GM18951 (cell line): ENCODE measurements at regions not wholly inside any gene's neighbourhood (a gene's known extent, or its start where the extent isn't known, plus 50 kb on each side); places are given as distances from the start of the nearest gene placed in this dataset.

Experiments used
- POLR2A ChIP-seq: IDR thresholded peaks from 4 replicates; pipeline ENCODE4 v1.6.1; 2011; ENCODE audit warnings: mild to moderate bottlenecking; ENCODE audit not compliant: insufficient read length, insufficient read depth; ENCODE audit errors: extremely low read depth
- in situ Hi-C: fragments of 300-500 bp; cut with MboI; formaldehyde crosslinking; loops from one replicate; pipeline ENCODE4 v1.12.0; 2022; ENCODE audit warnings: low sequenced_read_pairs, mixed read lengths, inconsistent platforms; ENCODE audit not compliant: unreplicated experiment

DNA sequence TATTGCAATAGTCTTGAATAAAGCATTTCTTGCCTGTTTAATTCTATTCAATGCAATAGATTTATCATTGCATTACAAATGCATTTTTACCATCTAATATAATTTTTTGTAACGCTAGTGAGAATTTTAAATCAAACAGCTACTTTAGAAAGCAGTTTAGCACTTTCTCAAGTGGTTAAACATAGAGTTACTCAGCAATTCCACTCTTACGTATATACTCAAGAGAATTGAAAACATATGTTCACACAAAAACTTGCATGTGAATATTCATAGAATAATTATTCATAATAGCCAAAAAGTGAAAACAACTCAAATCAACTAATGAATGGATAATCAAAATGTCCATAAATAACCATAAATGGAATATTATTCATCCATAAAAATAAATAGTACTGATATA is 244.7 kb downstream of the TMEM167A start:
- no peak for TF ChIP-seq POLR2A
- in situ Hi-C loops = no loop called here

DNA sequence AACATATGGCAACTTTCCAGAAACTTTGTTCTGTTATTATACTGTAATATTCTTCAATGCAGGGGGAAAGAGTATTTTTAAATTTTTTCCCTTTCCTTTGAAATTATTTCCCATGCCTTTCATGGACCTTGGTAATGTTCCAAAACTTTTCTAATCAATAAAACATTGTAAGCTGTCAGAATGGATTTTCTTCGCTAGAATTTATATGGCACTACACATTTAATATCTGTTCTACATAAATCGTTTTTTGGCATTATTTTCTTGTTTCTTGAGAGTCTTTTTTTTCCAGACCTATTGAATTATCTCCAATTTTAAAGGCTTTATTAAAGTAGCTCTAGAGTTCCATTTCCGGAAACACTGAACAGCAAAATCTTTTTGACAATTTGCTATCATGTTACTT is 249.0 kb downstream of the TMEM167A start:
- in situ Hi-C loops = no loop called here
- no peak for TF ChIP-seq POLR2A

DNA sequence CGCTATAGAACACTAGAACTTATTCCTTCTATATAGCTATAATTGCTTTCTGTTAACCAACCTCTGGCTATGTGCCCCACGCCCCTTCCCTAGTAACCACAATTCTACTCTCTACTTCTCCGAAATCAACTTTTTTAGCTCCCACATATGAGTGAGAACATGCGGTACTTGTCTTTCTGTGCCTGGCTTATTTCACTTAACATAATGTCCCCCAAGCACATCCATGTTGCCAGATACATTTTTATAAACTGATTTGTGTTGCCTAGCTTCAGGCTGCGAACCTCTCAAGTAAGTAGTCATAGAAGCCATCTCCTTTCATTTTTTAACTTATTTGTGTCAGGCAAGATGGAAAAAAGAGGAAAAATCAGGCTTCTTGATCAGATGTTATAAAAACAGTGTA is 249.5 kb downstream of the TMEM167A start:
- no peak for TF ChIP-seq POLR2A
- in situ Hi-C loops = no loop called here

DNA sequence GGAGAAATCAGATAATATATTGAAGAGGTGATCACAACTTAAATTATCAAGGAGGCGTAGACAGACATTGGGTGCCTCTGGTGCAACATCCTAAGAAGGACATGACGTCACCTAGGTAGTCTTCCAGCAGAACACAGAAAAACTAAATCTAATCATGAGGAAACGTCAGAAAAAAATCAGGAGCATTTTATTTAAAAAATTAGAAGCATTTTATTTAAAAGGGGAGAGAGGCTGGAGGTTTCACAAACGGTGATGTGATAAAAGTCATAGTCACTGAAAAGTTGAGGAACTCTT is 254.6 kb downstream of the TMEM167A start:
- in situ Hi-C loops = no loop called here
- TF ChIP-seq POLR2A = no peak

DNA sequence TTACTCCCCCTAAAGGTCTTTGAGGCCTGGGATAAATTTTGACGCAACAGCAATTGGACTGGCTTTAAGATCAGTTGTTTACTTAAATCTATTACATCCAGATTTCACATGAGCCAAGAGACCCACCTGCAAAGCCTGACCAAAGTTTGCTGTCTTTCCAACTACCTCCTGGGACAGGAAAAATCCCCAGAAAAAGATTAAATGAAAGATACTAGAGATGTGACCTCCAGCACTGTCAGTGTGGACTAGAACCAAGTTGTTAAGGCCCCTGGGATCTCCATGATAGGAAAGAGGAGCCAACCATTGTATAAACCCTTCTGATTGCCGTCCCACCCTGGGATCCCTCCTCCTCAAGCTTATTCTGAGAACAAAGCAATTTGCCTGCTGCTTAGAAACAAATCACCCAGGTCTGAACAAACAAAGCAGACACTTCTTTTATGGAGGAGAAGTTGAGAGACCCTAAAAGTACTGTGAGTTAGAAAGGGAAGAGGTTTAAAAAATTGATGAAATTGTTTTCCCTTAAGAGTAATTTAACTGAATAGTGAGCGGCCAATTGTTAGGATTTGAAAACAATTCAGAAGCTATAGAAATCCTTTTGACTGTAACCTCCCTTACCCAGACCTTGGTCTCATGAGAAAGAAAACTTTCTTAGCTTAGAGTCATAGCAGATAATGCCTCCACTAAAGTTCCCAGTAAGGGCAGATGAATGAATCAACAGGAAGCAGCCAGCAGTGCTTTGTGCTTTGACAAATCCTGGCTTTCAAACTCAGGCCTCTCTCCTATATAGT is 255.2 kb downstream of the TMEM167A start:
- in situ Hi-C loops = no loop called here
- no peak for TF ChIP-seq POLR2A

DNA sequence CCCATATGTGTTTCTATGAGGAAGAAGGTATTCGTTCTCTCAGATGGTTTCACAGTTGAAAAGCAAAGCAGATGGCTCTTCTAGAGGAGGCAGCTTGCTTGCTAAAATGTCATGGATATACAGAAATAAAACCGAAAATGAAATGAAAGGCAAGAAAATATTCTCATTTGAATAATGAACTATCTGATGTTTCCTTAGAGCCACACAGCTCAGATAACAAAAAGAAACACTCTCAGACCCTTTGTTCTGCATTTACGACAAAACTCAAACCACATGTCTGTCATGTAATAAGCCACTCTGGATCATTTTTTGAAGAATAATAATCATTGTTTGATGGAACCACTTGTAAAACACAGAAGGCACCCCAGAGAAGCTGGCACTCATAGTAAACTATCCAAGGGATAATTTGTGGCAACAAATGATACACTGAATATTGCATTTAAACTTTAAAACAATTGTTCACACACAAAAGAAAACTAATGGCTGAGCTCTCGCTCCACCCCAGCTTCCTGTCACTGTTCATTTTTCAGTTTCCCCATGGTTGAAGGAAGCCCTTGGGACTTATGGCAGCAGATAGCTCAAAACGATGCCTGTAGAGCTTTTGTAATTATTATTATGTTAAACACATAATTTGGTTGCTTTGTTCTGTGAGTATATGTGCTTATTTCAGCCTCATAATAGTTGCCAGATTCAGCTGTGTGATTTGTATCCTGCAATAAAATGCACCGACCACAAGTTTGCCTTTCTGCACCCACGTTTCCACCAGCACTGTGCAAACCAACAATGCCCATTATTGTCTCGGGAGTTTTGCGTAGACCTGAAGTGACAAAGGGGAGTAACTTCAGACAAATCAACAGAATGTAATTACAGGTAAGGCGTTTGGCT is 256.0 kb downstream of the TMEM167A start:
- in situ Hi-C loops = no loop called here
- no peak for TF ChIP-seq POLR2A

DNA sequence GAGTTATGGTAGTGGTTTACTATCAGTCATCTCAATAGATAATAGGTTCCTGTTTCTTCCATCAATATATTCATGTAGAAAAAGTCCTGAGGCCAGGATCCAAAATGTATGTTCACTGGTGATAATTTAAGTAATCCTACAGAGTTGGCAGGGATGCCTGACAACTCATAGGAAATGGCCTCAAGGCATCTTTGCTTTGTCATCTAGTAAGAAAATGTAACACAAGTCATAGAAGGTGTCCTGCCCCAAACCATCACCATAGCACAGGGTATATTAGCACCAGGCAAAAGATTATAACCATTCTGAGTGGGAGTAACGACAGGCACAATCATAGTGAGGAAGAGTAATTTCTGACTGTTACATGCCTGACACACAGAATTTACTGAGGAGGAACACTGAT is 257.0 kb downstream of the TMEM167A start:
- in situ Hi-C loops = no loop called here
- no peak for TF ChIP-seq POLR2A

DNA sequence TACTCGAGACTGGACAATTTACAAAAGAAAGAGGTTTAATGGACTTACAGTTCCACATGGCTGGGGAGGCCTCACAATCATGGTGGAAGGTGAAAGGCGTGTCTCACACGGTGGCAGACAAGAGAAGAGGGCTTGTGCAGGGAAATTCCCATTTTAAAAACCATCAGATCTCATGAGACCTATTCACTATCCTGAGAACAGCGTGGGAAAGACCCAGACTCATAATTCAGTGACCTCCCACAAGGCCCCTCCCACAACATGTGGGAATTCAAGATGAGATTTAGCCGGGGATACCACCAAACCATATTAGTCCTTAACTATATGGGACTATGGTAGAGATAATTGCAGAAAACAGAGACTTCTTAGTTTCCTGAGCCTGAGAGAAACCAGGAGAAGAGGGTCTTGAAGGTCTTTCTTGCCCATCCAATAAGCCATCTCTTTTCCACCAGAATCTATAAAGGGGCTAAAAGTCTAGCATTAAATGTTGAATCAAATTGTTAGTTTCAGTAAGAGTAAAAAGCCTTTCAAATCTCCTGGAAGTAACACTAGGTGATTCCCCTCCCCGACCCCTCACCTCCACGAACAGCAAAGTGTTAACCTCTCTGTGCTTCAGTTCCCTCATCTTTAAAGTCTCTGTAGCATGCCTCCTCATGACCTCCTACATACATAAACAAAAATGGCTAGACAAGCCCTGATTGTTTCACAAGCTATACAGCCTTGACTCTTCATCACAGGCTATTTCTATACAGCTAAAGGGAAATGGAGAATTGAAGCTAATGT is 259.1 kb downstream of the TMEM167A start:
- in situ Hi-C loops = no loop called here
- TF ChIP-seq POLR2A = no peak

DNA sequence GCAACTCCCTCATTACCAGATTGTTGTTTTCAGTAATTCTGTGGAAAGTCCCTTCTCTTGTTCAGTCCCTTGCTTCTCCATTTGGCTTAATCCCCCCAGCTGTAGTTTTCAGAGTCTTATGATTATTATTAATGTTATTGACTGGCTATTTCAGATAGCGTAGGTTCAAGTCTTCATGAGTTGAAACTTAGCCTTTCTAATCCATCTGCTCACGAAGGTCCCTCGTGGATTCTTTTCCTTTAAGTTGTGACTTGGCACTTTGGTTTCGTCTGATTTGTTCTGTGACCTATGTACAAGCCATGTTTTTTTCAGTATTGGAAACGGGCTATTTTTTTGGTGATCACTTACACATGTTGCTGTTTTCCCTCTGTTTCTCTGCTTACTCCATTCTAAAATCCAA is 260.3 kb downstream of the TMEM167A start:
- in situ Hi-C loops = no loop called here
- TF ChIP-seq POLR2A = no peak

DNA sequence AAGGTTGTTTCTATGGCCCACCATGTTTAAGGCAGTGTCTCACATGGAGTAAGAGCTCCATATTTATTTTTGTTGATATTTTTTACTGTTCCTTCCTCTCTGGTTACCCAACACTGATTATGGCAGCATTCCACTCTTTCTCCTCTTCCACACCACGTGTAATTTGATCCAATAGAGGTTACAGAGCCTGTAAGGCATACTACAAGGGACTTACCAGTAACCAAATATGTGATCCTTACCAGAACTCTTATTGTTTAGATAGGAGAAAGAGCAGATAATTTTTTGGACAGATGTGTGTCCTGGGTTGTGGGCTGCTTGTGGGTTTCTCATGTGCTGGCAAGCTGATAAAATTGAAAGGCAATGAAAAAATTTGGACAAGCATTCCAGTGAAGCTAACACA is 261.3 kb downstream of the TMEM167A start:
- in situ Hi-C loops = no loop called here

DNA sequence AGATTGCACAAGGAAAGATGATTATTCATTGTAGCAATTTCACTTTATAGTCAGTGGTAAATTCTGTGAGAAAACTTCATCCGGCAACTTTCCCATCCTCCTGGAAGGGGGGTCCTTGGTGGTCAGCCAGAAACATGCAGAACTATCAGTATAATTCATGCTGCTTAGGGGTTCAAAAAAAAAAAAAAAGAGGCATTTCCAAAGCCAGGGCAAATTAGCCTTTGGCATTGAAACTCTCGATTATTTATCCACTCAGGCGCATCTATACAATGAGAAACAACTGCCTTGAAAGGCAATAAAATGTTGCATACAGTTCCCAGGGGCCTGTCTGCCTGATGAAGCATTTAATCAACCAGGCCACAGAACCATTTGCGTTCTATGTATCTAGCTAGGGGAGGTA is 263.3 kb downstream of the TMEM167A start:
- in situ Hi-C loops = no loop called here
- no peak for TF ChIP-seq POLR2A

More for the DNA sequence above, 261.3 kb downstream of the TMEM167A start:
- no peak for TF ChIP-seq POLR2A

DNA sequence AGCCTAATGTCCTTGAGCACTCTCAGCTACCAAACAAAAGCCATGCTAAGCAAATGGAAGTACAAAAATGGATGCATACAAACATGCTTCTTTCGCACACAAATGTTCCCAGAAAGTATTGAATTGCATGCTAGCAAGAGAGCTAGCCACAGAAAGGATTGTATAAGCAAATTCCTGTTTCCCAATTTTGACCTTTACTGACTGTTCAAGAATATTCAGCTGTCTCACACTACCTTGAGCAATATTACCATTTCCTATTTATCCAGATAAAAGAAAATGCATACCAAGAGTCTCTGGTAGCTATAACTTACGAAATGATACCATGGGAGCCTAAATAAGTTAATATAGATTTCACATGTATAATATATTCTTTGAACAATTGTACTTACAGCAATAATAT is 264.6 kb downstream of the TMEM167A start:
- in situ Hi-C loops = no loop called here
- no peak for TF ChIP-seq POLR2A

DNA sequence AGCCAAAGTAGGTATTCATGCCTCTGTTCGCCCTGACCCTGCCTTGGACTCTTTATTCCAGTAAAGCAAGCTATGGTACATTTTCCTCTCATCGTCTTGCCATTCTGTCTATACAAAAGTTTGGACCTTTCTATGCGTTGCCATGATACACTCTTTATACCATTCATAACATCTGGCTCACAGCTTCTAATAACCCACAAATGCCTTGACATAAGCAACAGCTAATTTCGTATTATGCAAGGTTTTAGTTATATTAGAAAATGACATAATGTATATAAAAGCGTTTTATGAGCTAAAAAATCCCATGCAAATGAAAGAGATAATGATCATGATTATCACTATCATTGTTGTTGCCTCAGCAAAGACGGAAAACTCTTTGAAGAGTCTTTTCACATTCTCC is 265.7 kb downstream of the TMEM167A start:
- in situ Hi-C loops = no loop called here
- TF ChIP-seq POLR2A = no peak

DNA sequence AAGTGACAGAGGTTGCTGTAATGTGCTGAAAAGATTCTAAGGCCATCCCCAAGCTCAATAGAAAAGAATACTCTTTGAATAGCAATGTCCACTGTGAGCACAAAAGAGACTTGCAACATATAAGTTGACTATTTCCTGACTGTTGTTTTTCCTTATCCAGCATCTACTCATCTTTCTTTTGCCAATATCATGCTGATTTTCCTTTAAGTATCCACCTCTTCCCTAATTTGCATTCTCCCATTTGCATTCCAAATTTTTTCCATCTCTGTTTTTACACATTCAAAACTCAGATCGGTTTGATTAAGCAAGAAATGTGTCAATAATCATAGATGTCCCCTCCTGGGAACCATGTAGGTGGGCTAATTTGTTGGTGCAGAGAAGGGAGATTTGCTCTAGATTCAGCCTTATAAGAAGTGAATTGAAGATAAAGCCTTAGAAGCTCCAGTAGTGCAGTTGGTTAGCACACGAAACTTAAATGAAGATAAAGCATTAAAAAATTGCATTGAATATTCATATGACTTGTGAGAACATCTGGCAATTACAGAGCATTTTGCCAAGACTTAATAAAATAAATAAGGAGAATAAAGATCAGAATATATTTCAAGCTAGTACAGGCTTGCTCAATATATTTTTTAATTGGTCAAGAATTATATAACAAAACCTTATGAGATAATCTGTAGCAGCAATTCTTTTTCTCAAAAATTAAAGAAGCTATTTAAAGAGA is 267.6 kb downstream of the TMEM167A start:
- in situ Hi-C loops = no loop called here
- TF ChIP-seq POLR2A = no peak
